H1 (cell line): ENCODE measurements at regions not wholly inside any gene's neighbourhood (a gene's known extent, or its start where the extent isn't known, plus 50 kb on each side); places are given as distances from the start of the nearest gene placed in this dataset.

Experiments used
- CTCF ChIA-PET: fragments of 300-600 bp; sonication (Branson Sonifier 250); formaldehyde crosslinking; loops from one replicate; lab custom pipeline; 2021; ENCODE audit not compliant: partially characterized antibody; lab: Charles Lee
- POLR2A ChIA-PET: fragments of 300-600 bp; sonication (Branson Sonifier 250); formaldehyde crosslinking; loops from one replicate; lab custom pipeline; 2021; ENCODE audit warnings: inconsistent platforms; ENCODE audit not compliant: partially characterized antibody; lab: Charles Lee
- DNase-seq, 2 experiments: peaks; one replicate each; pipeline versions ENCODE4 v3.0.0 to v3.0.0-alpha.2; 2010 to 2022; ENCODE audit warnings: low spot score in 2 of 2, low read depth in 1 of 2, mixed read lengths in 1 of 2
- FAIRE-seq: peaks from 2 replicates; lab custom pipeline; 2011; peaks lifted over from hg19 to GRCh38; lab: Jason Lieb, UNC
- H2AFZ ChIP-seq: 2 replicates; pipeline ENCODE4 v1.8.1; 2012; ENCODE audit warnings: low read length, inconsistent platforms
- H2AK5ac ChIP-seq: 2 replicates; pipeline ENCODE4 v1.6.1; 2013; ENCODE audit warnings: low read depth, low read length
- H2BK120ac ChIP-seq: replicated peaks from 2 replicates; pipeline ENCODE3; 2013; ENCODE audit warnings: low read depth, low read length, inconsistent platforms
- H2BK12ac ChIP-seq: 2 replicates; pipeline ENCODE4 v1.6.1; 2013; ENCODE audit warnings: low read depth, low read length
- H2BK15ac ChIP-seq: 2 replicates; pipeline ENCODE4 v1.6.1; 2013; ENCODE audit warnings: low read length
- H2BK20ac ChIP-seq: 2 replicates; pipeline ENCODE4 v1.6.1; 2013; ENCODE audit warnings: low read length
- H2BK5ac ChIP-seq: 2 replicates; pipeline ENCODE4 v1.6.1; 2013; ENCODE audit warnings: low read depth, low read length
- H3K14ac ChIP-seq: 2 replicates; pipeline ENCODE4 v1.6.1; 2013; ENCODE audit warnings: inconsistent platforms; ENCODE audit not compliant: insufficient read length
- H3K18ac ChIP-seq: 2 replicates; pipeline ENCODE4 v1.6.1; 2013; ENCODE audit warnings: low read length; ENCODE audit errors: extremely low read depth
- H3K23ac ChIP-seq: 2 replicates; pipeline ENCODE4 v1.6.1; 2013; ENCODE audit warnings: inconsistent platforms; ENCODE audit not compliant: insufficient read length
- H3K23me2 ChIP-seq: 2 replicates; pipeline ENCODE4 v1.6.1; 2013; ENCODE audit warnings: low read depth, low read length
- H3K27ac ChIP-seq: 2 replicates; pipeline ENCODE4 v1.6.1; 2011; ENCODE audit warnings: low read depth, low read length, inconsistent platforms
- H3K27me3 ChIP-seq, 4 experiments: replicated peaks in 1 of 4; 1 replicate in 1 of 4; 2 replicates in 3 of 4; pipeline versions ENCODE4 v1.6.1 to v1.8.1; 2011 to 2013; ENCODE audit warnings: low read length in 3 of 4, mild to moderate bottlenecking in 3 of 4, inconsistent platforms in 2 of 4, mixed read lengths in 2 of 4, moderate library complexity in 1 of 4; ENCODE audit not compliant: control insufficient read depth in 3 of 4, insufficient read depth in 3 of 4; ENCODE audit errors: extremely low read depth in 1 of 4
- H3K36me3 ChIP-seq, 4 experiments: 2 replicates each; pipeline versions ENCODE4 v1.6.1 to v1.8.1; 2011 to 2013; ENCODE audit warnings: mild to moderate bottlenecking in 4 of 4, low read length in 3 of 4, moderate library complexity in 2 of 4, control low read depth in 1 of 4, inconsistent platforms in 1 of 4; ENCODE audit not compliant: insufficient read depth in 4 of 4, control insufficient read depth in 2 of 4
- H3K4ac ChIP-seq: replicated peaks from 2 replicates; pipeline ENCODE3; 2013; ENCODE audit warnings: low read length, low read depth, mixed read lengths, inconsistent platforms; ENCODE audit not compliant: insufficient read length
- H3K4me1 ChIP-seq, 4 experiments: replicated peaks in 1 of 4; 1 replicate in 1 of 4; 2 replicates in 3 of 4; pipeline versions ENCODE4 v1.6.1 to v1.8.1; 2011 to 2013; ENCODE audit warnings: low read length in 3 of 4, inconsistent platforms in 2 of 4, mixed read lengths in 1 of 4; ENCODE audit not compliant: insufficient read depth in 4 of 4, control insufficient read depth in 3 of 4
- H3K4me2 ChIP-seq, 2 experiments: 2 replicates each; pipeline versions ENCODE4 v1.6.1 to v1.8.1; 2011 to 2013; ENCODE audit warnings: low read depth in 2 of 2, low read length in 2 of 2, control low read depth in 1 of 2, inconsistent platforms in 1 of 2, mild to moderate bottlenecking in 1 of 2; ENCODE audit not compliant: insufficient read depth in 1 of 2
- H3K4me3 ChIP-seq, 4 experiments: fragments of 200-600, 300-600 bp in 1 of 4; sonication (generic), shearing (Covaris generic), sonication (Bioruptor Twin) in 1 of 4; 2 replicates each; pipeline versions ENCODE4 v1.5.1 to v1.8.1; 2011 to 2016; ENCODE audit warnings: low read length in 4 of 4, low read depth in 3 of 4, control low read depth in 2 of 4, inconsistent platforms in 2 of 4, mild to moderate bottlenecking in 2 of 4, mixed read lengths in 1 of 4, moderate library complexity in 1 of 4; ENCODE audit not compliant: insufficient read depth in 2 of 4; ENCODE audit errors: extremely low read depth in 1 of 4
- H3K56ac ChIP-seq: replicated peaks from 2 replicates; pipeline ENCODE3; 2013; ENCODE audit warnings: low read depth, mild to moderate bottlenecking, mixed read lengths, low read length, inconsistent platforms; ENCODE audit not compliant: insufficient read length
- H3K79me1 ChIP-seq: 2 replicates; pipeline ENCODE4 v1.6.1; 2013; ENCODE audit warnings: low read depth, low read length, control low read depth
- H3K79me2 ChIP-seq, 2 experiments: 2 replicates each; pipeline versions ENCODE4 v1.6.1 to v1.8.1; 2012 to 2013; ENCODE audit warnings: low read length in 2 of 2, mild to moderate bottlenecking in 2 of 2, inconsistent platforms in 1 of 2; ENCODE audit not compliant: insufficient read depth in 2 of 2, control insufficient read depth in 1 of 2
- H3K9ac ChIP-seq, 4 experiments: replicated peaks in 1 of 4; 1 replicate in 1 of 4; 2 replicates in 3 of 4; pipeline versions ENCODE4 v1.6.1 to v1.8.1; 2011 to 2013; ENCODE audit warnings: low read depth in 3 of 4, low read length in 3 of 4, control low read depth in 2 of 4, mild to moderate bottlenecking in 2 of 4, moderate library complexity in 2 of 4, inconsistent platforms in 1 of 4; ENCODE audit errors: extremely low read depth in 1 of 4
- H3K9me3 ChIP-seq, 2 experiments: 2 replicates each; pipeline versions ENCODE4 v1.6.1 to v1.8.1; 2012 to 2013; ENCODE audit warnings: mild to moderate bottlenecking in 2 of 2, moderate library complexity in 2 of 2, control low read depth in 1 of 2, inconsistent platforms in 1 of 2, low read depth in 1 of 2, low read length in 1 of 2, mixed read lengths in 1 of 2; ENCODE audit not compliant: insufficient read depth in 2 of 2
- H4K20me1 ChIP-seq, 2 experiments: replicated peaks in 1 of 2; 2 replicates each; pipeline versions ENCODE3 to v1.8.1; 2011 to 2013; ENCODE audit warnings: inconsistent platforms in 2 of 2, low read length in 2 of 2, mild to moderate bottlenecking in 1 of 2; ENCODE audit not compliant: insufficient read depth in 2 of 2, control insufficient read depth in 1 of 2
- H4K5ac ChIP-seq: 2 replicates; pipeline ENCODE4 v1.6.1; 2013; ENCODE audit warnings: low read length, low read depth, mixed read lengths, inconsistent platforms; ENCODE audit not compliant: insufficient read length
- H4K8ac ChIP-seq: 2 replicates; pipeline ENCODE4 v1.8.0; 2013; ENCODE audit warnings: mild to moderate bottlenecking, moderate library complexity, low read length, inconsistent platforms; ENCODE audit not compliant: insufficient read depth; ENCODE audit errors: extremely low read depth
- H4K91ac ChIP-seq: replicated peaks from 2 replicates; pipeline ENCODE3; 2013; ENCODE audit warnings: low read length, mixed read lengths, inconsistent platforms; ENCODE audit not compliant: insufficient read length
- CHD2 ChIP-seq: IDR thresholded peaks from 2 replicates; pipeline ENCODE4 v1.6.1; 2012; ENCODE audit warnings: low read length, improper control_type of control experiment
- CREB1 ChIP-seq: IDR thresholded peaks from 2 replicates; pipeline ENCODE4 v1.6.1; 2012; ENCODE audit warnings: inconsistent platforms
- JUND ChIP-seq: IDR thresholded peaks from 2 replicates; pipeline ENCODE4 v1.6.1; 2011; ENCODE audit warnings: mild to moderate bottlenecking, improper control_type of control experiment, low read length
- KDM5A ChIP-seq: fragments of 200-600 bp; IDR thresholded peaks from 2 replicates; pipeline ENCODE4 v1.7.1; 2012; ENCODE audit warnings: mild to moderate bottlenecking, low read length, inconsistent platforms, mixed read lengths
- MAFK ChIP-seq: IDR thresholded peaks from 2 replicates; pipeline ENCODE4 v1.6.1; 2012; ENCODE audit warnings: low read depth, mild to moderate bottlenecking, improper control_type of control experiment, low read length
- NRF1 ChIP-seq: IDR thresholded peaks from 2 replicates; pipeline ENCODE4 v1.6.1; 2011; ENCODE audit warnings: mild to moderate bottlenecking, low read depth, low read length, improper control_type of control experiment
- SP2 ChIP-seq: IDR thresholded peaks from 2 replicates; pipeline ENCODE4 v1.6.1; 2012; ENCODE audit warnings: mild to moderate bottlenecking, low read length, inconsistent platforms
- TAF7 ChIP-seq: optimal IDR thresholded peaks from 2 replicates; pipeline ENCODE3; 2011; ENCODE audit warnings: low read depth, mild to moderate bottlenecking, inconsistent platforms, low read length, moderate library complexity, borderline replicate concordance
- YY1 ChIP-seq: IDR thresholded peaks from 2 replicates; pipeline ENCODE4 v1.6.1; 2011; ENCODE audit warnings: low read depth, mild to moderate bottlenecking, low read length
- whole genome bisulfite sequencing, 2 experiments: shearing (Covaris generic) in 1 of 2; methylation state at CpG; one replicate each; pipeline versions ENCODE4 v1.1.6 to v1.1.7; 2013 to 2015; ENCODE audit warnings: low lambda C conversion rate in 2 of 2, mixed read lengths in 2 of 2, inconsistent platforms in 1 of 2, low coverage in 1 of 2, missing lambda C conversion rate in 1 of 2; ENCODE audit not compliant: insufficient replicate concordance in 2 of 2, insufficient coverage in 1 of 2, insufficient read length in 1 of 2; ENCODE audit errors: extremely low coverage in 1 of 2, missing lambda C conversion rate in 1 of 2; 5-methylcytosine and 5-hydroxymethylcytosine counted together

GRCh38 chr1:98129491-98129890, 208.7 kb upstream of the DPYD start:
- Histone ChIP-seq H3K4me2 (no peak overlapping the region), H3K79me1 (no peaks in the 10 kb centered on the region), H3K4me3 (no peak overlapping the region), H3K79me2 (no peaks in the 10 kb centered on the region), H2BK5ac (no peak overlapping the region), H3K23me2 (no peaks in the 10 kb centered on the region), H3K4ac (no peak overlapping the region), H4K91ac (no peak overlapping the region), H3K36me3 (no peaks in the 10 kb centered on the region), H4K8ac (no peak overlapping the region), H3K9ac (no peak overlapping the region), H3K9me3 (no peaks in the 10 kb centered on the region), H3K14ac (no peak overlapping the region), H4K20me1 (no peaks in the 10 kb centered on the region), H3K23ac (no peak overlapping the region), H3K18ac (no peak overlapping the region), H2BK12ac (no peak overlapping the region), H3K27me3 (no peaks in the 10 kb centered on the region), H3K4me1 (no peaks in the 10 kb centered on the region), H2BK20ac (no peak overlapping the region), H2AK5ac (no peak overlapping the region), H2BK15ac (no peak overlapping the region), H3K27ac (no peak overlapping the region), H2BK120ac (no peak overlapping the region), H2AFZ (no peak overlapping the region), H3K56ac (no peak overlapping the region), H4K5ac (no peak overlapping the region)
- no peak for DNase-seq
- WGBS, 2 experiments = 94% methylated on average over 1 of the region's 1 CpG; no CpG with 5 or more reads in 1 of the 2 experiments
- TF ChIP-seq CHD2 (no peak), KDM5A (no peak), JUND (no peak), NRF1 (no peak), YY1 (no peak), TAF7 (no peak), CREB1 (no peak), SP2 (no peak), MAFK (no peak)
- POLR2A ChIA-PET = no interaction called here
- no peak for FAIRE-seq
- CTCF ChIA-PET = interaction anchor here (0.8 kb wide), 1 partner anchor 11 kb away, joined by 3 read pairs; no protein-coding TSS in a partner anchor
